EH (cell line): ENCODE measurements at regions not wholly inside any gene's neighbourhood (a gene's known extent, or its start where the extent isn't known, plus 50 kb on each side); places are given as distances from the start of the nearest gene placed in this dataset.

Experiments used
- DNase-seq: peaks from one replicate; pipeline ENCODE4 v3.0.0-alpha.2; 2015; ENCODE audit warnings: low read depth

DNA sequence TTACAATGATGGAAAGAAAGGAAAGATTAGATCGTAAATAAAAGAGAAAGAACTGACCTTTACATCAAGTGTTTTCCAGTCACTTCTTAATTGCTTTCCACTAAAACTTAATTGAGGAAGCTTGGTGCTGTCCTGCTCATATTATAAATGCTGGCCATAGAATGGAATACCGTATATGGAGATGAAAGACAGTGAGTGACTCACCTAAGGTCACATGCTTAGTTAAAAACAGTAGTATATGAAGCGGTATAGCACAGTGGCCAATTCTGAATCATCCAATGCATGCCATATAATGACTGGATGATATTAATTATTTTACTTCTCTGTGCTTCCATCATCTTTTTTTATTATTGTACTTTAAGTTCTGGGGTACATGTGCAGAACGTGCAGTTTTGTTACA lies 482.4 kb upstream of the SGCD start:
- DNase-seq, result no peak

GRCh38 chr5:155850370-155850769 lies 476.6 kb upstream of the SGCD start:
- no peak for DNase-seq

- no peak for DNase-seq
Measured at GRCh38 chr5:155866971-155867370, 460.0 kb upstream of the SGCD start.

GRCh38 chr5:155867522-155868088 lies 459.4 kb upstream of the SGCD start:
- DNase-seq, result no peak

- DNase-seq, result no peak
Measured at GRCh38 chr5:155870636-155871035, 456.3 kb upstream of the SGCD start.

DNA sequence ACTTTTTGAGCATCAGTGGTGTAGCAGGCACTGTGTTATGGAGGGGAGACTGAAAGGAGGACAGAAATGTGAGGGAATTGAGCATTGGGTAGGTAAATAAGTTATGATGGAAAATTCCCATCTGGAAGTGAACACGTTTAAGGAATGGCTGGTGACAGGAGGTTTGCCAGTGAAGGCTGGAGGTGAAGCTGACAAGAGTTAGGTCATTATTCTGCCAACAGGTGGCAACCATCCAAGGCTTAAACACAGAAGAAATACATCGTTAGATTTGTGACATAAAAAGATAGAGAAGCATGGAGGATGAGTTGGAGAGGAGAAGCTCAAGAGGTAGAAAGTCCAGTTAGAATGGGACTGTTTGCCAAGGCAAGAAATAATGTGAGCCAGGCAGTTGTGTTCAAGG lies 455.3 kb upstream of the SGCD start:
- no peak for DNase-seq

DNA sequence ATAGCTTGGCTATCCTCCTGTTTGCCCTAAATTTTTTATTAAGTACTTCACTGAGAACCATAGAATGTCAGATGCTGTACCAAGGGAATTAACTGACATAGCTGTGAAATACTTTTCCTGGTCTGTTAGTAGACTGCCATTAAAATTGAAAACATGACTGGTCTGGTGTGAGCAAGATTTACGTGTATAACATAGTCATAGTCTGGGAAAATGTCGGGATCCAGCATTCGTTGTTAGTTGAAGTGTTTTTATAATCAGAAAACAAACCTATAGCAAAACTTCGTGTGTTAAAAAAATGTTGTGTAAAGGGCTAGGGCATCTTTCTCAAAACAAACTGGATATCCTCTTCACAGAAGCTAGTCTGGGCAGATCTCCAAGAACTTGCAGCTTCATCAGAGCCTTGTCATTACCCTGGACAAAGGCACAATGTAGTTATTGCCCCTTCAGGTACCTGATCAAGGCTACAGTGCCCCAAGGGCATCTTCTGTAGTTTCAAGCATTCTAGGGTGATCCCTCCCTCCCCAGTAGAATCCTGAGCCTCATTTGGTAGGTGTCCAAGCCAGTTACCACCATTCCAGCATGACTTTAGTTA lies 454.2 kb upstream of the SGCD start:
- peak; percentile 30 for DNase-seq

DNA sequence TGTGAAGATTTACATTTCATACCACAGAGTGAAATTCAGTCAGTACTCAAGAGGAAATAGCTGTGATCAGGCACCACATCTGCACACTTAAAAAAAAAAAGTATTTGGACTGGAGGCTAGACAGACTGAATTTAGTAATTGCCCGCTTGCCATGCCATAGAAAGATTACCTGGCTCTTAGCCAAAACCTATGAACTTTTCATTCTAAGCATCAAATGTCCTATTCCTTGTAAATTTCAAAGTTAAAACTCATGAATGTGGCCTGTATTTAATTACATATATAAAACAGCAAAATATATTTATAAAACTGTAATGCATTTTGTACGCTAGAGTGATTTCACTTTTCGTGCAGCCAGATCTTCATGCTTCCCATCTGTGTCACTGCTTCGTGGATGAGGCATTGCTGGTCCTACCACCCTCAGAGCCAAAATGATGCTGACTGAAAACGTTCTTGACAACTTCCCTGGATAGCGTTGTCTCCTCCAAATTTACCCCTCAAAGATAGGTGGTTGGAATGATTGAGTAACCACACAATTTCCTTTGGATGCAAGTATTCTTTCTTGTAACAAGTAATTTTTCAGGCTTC lies 447.9 kb upstream of the SGCD start:
- peak; percentile 46 for DNase-seq

- DNase-seq, result no peak
Measured at GRCh38 chr5:155884041-155884440, 442.9 kb upstream of the SGCD start.

DNA sequence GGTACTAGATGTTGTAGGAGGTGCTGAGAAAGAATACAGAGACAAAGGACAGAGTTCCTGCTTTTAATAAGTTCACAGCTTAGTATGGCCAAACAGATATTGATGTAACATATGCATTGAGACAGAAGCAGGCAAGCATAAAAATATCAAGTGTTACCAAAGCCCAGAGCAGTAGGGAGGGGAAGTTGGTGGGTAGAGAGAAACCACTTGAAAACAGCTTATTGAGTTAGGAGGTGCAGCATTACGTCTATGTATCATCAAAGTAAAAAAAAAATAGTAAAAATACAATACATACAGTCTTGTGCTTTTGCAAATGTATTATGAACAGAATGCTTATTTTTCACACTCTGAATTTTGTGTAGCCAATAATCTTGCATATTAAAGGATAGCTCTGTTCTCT lies 441.8 kb upstream of the SGCD start:
- no peak for DNase-seq

- DNase-seq, result no peak
Measured at GRCh38 chr5:155886311-155887031, 440.5 kb upstream of the SGCD start.

DNA sequence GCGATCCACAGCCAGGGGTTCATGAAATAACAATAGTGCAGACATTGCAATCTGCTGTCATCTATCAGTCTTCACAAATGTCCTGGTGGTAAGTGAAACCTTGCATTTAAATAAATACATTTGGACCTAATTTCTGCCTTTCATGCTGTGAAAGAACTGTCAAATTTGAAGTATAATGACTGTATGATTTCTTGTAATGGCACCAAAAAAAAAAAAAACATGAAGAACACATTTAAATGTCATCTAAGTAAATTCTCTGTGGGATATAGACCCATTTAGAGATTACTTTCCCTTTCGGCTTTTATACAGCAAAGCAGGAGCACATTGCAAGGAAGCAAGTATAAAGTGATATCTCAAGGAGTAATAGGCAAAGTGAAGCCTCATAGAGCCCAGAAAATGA lies 431.5 kb upstream of the SGCD start:
- DNase-seq, result no peak

- peak; percentile 30 for DNase-seq
Measured at GRCh38 chr5:155897761-155898160, 429.2 kb upstream of the SGCD start.

GRCh38 chr5:155898284-155898683 lies 428.7 kb upstream of the SGCD start:
- peak; percentile 47 for DNase-seq

GRCh38 chr5:155903791-155904190 lies 423.2 kb upstream of the SGCD start:
- no peak for DNase-seq

GRCh38 chr5:155905364-155905763 lies 421.6 kb upstream of the SGCD start:
- DNase-seq, result peak; percentile 60

GRCh38 chr5:155906046-155906445 lies 420.9 kb upstream of the SGCD start:
- no peak for DNase-seq

DNA sequence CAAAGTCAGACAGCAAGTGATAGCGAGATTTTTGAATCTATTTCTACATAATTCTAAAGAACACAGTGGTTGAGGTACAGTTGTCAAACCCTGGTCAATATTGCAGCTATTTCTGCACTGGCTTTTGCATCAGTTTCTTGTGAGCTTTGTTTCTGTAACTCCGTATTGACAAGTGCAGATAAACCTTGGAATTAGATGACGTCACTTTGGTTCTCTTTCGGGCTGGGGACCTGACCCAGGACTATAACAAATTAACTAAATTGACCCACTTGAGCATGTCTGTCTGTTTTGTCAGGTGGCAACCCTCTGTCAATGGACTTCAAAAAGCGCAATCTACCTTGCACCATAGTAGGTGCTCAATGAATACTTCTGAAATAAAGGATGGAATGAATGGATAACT lies 418.4 kb upstream of the SGCD start:
- no peak for DNase-seq

DNA sequence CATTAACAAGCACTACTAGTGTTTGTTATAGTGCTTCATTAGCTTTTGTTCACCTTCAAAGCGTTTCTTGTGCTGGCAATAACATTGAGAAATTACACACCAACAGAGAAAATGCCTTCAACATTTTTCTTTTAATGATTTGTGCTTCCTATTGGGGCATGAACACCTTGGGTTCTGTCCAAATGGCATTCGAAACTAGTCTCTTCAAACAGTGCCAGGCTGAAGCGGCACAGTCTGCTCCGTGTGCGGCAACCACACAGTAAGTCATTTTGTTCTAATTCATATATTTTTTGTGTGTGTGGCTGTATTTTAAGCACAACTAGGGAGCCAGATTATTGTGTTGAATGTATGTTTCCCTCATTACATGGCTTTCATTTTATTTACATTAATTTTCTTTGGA lies 414.7 kb upstream of the SGCD start:
- DNase-seq, result no peak

- no peak for DNase-seq
Measured at GRCh38 chr5:155914766-155915165, 412.2 kb upstream of the SGCD start.

DNA sequence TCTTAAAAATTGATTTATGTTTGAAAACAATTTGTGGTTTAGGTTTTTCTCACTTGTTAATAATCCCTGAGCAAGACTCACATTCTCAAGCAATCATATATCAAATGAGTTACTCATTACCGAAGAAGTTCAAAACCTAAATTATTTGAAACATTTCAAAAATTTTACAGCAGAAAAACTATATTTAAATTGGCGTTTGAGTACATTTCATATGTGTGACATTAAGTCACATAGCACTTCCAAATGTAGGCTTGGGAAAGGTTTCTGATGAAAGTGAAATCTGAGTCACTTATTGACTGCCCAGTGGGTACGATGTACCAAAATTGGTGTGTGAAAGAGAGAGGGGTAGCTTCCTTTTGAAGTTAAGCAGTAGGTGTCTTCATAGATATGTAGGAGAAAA lies 411.4 kb upstream of the SGCD start:
- DNase-seq, result peak; percentile 20

GRCh38 chr5:155919126-155919525 lies 407.8 kb upstream of the SGCD start:
- DNase-seq, result no peak

GRCh38 chr5:155919725-155920124 lies 407.2 kb upstream of the SGCD start:
- no peak for DNase-seq
